Posterior cingulate gyrus (tissue), 11 donors: ENCODE measurements at regions not wholly inside any gene's neighbourhood (a gene's known extent, or its start where the extent isn't known, plus 50 kb on each side); places are given as distances from the start of the nearest gene placed in this dataset.

ENCODE experiments used
- DNase-seq, 10 donors: peaks; one replicate each; pipeline versions ENCODE4 v3.0.0 to v3.0.0-alpha.2; 2020 to 2021; ENCODE audit warnings: mixed read lengths in 3 of 10
- intact Hi-C: fragments of 100-400 bp; cut with DNase I; formaldehyde crosslinking; loops from one replicate; pipeline ENCODE4 v1.15.1; 2023

DNA sequence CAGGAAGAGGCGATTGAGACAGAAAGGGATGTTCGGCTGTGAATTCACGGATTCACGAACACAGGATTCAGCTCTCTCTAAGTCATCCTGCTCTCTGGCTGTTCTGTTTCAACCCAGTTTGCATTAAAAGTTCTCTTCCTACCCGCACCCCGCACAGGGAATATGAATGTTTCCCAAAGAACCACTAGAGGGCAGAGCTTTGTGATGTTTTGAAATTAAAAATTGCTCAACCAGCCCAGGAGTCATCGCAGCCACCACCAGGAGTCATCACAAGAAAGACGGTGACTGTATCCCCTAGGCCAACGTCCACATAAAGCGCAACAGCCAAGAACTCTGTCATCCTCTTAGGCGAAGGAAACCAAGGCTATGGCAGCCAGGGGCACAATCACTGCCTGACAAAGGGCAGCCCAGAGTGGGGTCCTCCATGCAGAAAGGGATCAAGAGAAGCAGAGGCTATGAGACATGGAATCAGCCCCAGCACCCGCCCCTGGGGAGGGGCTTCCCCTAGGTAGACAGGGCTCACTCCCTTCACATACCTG is 122.4 kb downstream of the WT1 start:
- intact Hi-C loops: no loop called here
- peak in 2 of 10 donors; percentile 4 to 58 for DNase-seq

DNA sequence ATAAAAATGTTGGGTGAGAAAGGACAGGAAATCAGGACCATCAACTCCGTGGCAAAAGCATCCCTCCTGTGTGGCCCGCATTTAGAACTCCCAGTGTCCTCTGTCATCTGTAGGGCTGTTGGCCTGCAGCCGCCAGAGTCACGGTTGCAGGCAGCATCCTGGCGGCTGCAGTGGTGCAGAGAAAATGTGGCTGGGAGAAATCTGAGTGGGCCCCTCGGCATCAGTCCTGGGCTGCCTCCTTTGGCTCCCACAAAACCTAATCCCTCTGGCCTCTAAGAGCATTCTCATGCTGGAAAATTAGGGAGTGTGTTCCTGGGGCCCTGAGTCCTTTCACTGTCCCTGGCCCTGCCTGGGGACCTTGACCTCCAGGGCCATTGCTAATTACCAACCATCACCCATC is 121.9 kb downstream of the WT1 start:
- no peak for DNase-seq
- intact Hi-C loops: no loop called here

DNA sequence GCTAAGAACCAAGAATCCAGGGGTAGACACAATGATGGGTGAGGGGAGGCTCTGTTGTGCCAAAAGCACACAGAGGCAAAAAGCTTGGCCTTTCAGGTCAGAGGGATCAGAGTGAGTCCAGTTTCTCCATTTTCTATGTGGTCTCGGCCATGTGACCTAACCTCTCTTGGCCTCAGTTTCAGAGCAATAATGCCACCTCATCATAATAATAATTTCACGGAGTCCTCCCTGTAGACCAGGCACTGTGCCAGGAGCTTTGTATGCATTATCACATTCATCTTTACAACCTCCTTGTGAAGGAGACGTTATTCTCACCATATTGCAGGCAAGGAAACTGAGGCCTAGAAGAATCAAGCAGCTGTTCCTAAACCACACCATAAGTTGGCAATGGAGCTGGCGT is 120.2 kb downstream of the WT1 start:
- intact Hi-C loops: no loop called here
- DNase-seq: no peak

DNA sequence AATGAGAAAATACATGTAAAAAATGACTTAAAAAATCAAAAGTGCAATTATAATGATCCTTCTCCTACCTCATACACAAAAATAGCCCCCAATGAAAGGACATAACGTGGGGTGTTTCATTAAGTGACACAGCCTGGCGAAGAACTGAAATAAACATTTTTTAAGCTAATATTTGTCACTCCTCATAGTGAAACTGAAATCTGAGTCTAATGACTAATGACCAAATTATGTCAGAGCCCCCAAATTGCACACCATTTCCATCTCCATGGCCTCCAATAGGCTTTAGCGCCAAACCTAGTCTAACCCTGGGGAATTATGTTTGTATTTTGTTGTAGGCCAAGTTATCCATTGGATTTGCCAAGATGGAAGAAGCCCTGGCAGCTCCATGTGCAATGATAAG is 119.1 kb downstream of the WT1 start:
- intact Hi-C loops: no loop called here
- DNase-seq: no peak

DNA sequence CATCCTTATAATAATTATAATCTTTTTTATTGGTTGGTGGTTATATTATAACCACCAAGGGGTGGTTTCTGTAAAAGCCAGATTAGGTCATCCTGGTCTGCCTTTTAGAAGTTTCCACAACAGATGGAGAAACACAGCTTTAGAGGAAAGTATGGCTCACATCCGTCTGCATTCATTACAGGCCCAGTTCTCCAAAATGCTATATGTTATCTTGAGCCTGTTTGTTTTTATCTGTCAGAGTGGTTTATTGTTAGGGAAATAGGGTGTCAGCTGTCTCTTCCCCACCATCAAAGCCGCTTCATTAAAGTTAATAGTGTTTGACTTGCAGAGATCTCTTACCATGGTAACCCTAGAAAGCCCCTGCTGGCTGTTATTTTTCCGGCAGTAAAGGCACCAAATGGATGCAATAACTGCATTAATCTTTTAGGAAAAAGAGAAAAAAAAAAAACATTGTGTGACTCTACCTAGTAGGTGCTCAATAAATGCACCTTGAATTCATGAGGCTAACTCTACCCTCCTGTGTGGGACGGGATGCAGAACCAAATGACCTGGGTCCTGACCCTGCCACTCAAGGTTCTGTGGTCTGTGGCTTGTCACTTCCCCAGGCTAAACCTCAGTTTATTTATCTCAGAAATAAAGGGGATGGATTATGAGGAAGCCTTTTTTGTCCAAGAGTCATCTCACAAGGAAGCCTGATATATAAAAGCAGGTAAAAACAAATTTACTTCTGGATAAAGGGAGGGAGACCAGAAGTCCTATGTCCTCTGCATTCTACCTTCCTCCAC is 118.3 kb downstream of the WT1 start:
- DNase-seq: no peak
- intact Hi-C loops: no loop called here

DNA sequence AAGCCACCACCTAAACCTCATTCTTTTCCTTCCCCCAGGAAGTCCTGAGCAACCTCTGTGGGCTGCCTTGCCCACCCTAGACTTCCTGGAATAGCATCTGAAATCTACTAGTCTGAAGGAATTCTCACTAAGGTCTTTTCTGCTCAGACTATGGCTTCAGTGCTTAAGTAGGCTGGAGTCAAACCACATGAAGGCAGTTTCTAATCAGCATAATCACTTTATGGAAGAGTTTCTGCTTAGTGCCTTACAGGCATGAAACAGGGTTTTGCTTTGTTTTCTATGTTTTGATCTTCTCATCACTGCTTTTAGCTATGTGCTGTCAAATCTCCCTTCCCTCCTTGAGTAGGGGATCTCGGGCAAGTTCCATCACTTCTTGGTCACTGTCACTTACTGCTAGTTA is 117.7 kb downstream of the WT1 start:
- intact Hi-C loops: no loop called here

DNA sequence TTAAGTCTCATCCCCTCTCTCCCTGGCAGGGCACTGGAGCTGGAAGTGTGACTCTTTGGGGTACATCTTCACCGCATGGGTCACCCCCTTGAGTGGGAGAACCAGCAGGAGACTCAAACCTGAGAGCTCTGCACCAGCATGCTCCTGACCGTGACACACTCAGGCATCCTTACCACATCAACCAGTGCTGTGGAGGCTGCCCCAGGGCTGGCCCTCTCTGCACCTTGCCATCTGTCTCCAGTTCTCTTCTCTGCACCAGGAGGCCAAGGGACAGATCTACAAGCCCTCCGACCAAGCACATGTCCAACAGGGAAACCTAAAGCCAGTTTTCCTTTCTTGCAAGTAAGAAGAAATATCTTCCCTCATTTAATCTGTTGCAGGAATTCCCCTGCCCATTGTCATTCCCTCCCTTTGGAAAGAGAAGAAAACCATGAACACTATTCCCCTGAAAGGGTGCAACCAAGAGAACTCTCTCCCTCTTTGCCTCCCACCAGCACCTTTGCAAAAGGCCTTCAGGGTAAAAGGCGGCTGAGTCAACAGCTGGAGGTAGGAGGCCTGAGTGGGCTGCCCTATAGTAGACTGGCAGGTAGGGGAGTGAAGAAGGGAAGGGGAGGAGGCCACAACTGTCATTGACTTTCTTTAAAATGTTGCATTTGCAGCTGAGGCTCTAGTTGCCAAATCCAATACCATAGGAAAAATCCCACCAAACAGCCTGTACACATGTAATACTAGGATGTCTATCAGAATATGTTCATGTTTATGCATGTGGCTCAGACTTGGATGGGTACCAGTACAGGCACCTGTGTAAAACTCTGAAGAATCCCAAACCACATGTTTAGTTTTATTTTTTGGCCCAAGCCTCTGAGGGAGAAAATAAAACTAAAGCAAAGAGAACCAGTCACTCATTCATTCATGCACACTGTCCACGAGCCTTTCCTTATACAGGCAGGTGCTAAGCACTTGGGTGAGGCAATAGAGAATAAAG is 117.0 kb downstream of the WT1 start:
- DNase-seq: no peak
- intact Hi-C loops: no loop called here

More for the DNA sequence above, 117.7 kb downstream of the WT1 start:
- no peak for DNase-seq

DNA sequence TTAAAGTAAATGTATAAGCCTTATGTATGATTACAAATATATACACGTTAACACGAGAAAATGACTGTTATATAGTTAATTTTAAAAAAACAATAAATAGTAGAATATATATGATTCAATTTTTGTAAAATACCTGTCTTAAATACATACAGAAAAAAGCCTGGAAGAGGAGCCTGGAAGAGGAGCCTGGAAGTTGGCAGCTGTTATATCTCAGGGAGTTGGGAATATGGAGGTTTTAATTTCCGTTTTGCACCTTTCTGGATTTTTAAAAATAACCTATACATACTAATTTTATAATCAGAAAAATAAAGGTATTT is 111.6 kb downstream of the WT1 start:
- intact Hi-C loops: loop anchor here (5.0 kb wide), 1 partner anchor 469 kb away; the partner anchor contains the start of gene CCDC73

DNA sequence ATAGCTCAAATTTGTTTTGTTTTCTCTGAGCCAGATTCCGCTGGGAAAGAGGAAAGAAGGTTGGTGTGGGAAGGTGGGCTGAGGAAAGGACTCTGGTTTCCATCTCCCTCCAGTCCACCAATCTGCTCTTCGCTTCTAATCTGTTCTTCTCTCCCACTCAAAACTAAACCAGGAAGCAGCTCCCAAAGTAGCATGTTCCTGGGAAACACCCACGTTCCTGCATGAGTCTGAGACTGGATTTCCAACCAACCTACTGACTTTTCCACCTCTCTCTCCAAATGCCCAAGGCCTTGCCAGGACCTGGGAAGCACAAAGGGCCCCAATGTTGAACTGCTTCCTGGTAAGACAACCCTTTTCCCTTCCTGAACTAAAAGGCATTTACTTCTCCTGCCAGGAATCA is 110.2 kb downstream of the WT1 start:
- intact Hi-C loops: no loop called here

More for the DNA sequence above, 111.6 kb downstream of the WT1 start:
- DNase-seq: no peak

DNA sequence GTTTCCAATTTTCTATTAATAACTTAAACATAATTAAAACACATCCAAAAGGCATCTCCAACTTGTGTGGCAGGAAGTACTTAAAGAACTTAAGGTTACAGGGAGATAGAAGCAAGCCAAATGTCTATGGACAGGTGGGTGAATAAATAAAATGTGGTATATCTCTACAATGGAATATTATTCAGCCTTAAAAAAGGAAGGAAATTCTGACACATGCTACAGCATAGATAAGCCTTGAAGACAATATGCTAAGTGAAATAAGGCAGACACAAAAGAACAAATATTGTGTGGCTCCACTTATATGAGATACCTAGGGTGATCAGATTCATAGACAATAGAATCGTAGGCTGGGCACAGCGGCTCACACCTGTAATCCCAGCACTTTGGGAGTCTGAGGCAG is 109.6 kb downstream of the WT1 start:
- no peak for DNase-seq

More for the DNA sequence above, 110.2 kb downstream of the WT1 start:
- no peak for DNase-seq

DNA sequence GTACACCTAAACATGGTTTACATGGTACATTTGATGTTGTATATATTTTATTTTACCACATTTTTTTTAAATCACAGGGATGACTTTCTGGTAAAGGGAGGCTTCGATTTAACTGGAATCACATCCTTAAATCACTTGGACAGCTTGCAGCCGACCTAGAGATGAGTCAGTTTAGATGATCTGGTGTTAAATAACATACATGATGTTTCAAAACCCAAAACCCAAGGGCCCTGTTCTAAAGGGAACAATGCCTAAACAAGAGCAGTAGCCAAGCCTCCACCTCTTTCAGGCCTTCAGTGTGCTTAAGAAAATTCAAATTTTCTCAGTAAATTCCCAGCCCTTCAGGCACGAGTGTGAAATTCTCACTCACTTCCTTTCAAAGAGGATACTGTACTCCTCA is 108.8 kb downstream of the WT1 start:
- DNase-seq: no peak
- intact Hi-C loops: no loop called here

More for the DNA sequence above, 109.6 kb downstream of the WT1 start:
- intact Hi-C loops: no loop called here

DNA sequence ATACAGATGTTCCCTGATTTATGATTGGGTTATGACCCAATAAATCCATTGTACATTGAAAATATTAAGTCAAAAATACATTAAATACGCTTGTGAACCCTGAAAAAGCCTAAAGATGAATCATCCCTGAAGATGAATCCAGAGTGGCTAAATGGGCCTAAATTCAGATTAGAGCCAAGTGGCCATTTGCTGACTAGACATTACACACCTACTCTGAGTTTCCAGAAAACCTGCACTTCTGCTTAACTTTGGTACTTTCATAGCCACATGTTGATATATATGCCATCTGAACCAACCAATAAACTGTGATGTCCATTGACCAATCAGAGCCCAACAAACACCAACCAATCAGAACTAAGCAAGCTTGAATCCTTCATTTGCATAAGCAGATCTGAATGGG is 106.9 kb downstream of the WT1 start:
- intact Hi-C loops: no loop called here
- no peak for DNase-seq

DNA sequence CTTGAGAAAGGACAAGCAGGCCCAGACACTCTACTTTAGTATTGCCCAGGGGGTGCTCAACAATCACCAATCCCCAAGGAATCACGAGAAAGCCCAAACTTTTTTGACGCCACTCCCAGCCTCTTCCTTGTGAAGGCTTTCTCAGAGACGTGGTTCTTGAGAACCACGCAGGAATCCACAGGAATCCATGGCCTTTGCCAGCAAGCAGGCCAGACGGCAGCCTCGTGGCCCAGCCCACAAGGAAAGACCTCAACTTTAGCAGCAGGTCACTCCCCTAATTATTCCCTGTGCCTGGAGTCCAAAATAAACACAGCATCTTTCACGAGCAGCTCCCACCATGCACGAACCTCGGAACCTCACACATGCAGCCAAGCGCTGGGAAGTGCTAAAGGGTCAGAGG is 104.2 kb downstream of the WT1 start:
- no peak for DNase-seq
- intact Hi-C loops: no loop called here

DNA sequence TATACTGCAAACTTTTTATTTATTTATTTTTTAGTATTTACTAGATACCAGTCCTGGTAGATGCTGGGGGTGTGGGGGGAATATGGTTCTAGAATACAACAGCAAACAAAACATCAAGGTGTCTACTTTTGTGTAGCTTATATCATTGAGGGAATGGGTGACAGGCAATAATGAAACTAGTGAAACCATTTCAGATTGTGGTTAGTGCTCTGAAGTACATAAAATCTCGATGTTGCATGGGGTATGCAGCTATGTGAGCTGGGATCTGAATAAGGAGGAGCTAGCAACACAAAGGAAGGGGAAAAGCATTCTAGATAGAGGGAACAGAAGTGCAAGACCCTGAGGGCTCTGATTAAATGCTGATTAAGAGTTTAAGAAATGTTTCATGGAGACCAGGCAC is 103.5 kb downstream of the WT1 start:
- no peak for DNase-seq
- intact Hi-C loops: no loop called here

DNA sequence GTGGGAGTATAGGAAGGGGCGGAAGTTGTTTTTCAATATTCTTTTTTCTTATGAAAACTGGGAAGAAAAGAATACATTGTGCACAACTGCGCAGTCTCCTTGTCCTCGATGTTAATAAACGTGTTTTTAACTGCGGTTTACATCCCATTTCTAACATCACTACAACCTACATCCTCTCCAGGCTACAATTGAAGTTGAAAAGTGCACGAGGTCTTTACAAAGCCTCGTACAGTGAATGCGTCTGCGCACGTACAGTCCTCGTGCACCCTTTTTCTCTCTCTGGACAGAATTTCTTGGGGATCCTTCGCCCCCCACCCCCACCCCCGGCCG is 102.4 kb downstream of the WT1 start:
- intact Hi-C loops: no loop called here
- DNase-seq: no peak

DNA sequence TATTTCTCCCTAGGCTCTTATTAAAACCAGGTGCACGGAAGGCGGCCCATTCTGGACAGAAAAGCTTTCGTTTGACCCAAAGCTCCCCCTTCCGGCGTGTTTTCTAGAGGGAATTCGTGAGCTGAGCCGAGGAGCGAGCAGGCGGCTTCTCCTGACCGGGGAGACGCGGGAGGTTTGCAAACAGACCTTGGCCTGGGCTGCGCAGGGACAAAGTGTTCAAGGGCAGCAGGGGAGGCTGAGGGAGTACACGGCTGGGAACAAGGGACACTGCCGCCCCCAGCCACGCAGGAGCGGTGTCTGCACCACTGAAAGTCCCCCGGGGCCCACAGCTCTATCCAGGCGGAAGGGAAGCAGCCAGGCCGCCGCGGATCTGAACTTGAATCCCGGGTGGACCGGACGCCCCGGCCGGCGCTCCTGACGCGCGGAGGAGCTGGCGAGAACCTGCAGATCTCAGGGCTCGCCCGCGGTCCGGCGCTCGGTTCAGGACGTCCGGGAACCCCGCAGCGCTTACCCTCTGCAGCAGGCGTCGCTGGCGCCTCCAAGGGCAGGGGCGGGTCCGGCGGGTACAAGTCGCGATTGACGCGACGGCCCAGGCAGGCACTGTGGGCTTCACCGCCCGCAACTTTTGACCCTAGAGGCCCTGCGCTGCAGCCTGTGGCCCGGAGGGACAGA is 101.9 kb downstream of the WT1 start:
- DNase-seq: peak in 9 of 10 donors; percentile 20 to 92 (median 65)
- intact Hi-C loops: no loop called here

DNA sequence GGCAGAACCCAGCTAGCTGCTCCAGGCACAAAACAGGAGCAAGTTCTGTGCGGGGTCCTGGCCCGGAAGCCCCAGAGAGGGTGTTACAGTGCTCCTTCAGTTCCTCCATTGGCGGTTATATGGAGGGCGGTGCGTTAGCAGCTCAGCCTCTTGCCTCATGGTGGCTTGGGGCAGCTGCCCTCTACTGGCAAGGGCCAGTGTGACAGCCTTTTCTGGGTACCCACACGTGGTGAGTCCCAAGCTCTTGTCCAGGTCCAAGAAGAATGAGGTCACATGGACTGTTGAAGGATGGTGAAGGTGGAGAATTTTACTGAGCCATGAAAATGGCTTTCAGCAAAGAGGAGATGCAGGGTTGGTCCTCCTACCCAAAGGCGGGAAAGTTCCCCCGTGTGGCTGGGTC is 100.5 kb downstream of the WT1 start:
- intact Hi-C loops: no loop called here
- no peak for DNase-seq
